CD8-positive, alpha-beta memory T cell (primary cell): ENCODE measurements at regions not wholly inside any gene's neighbourhood (a gene's known extent, or its start where the extent isn't known, plus 50 kb on each side); places are given as distances from the start of the nearest gene placed in this dataset.

ENCODE experiments used
- CTCF ChIA-PET: fragments of 350-600 bp; sonication (Branson Sonifier 250); formaldehyde crosslinking; loops from one replicate; lab custom pipeline; 2021; ENCODE audit warnings: antibody characterized with exemption; lab: Charles Lee
- POLR2A ChIA-PET: fragments of 350-600 bp; sonication (Branson Sonifier 250); formaldehyde crosslinking; loops from one replicate; lab custom pipeline; 2021; ENCODE audit warnings: antibody characterized with exemption; lab: Charles Lee
- DNase-seq, 5 donors: peaks; one replicate each; pipeline versions ENCODE4 v3.0.0 to v3.0.0-alpha.2; 2020 to 2022; ENCODE audit warnings: mixed read lengths in 1 of 5
- H3K27ac ChIP-seq: one replicate; pipeline ENCODE4 v1.7.0; 2013; ENCODE audit warnings: low read depth, mild to moderate bottlenecking, low read length, moderate library complexity
- H3K27me3 ChIP-seq: 2 replicates; pipeline ENCODE4 v1.7.0; 2013; ENCODE audit warnings: low read length, mild to moderate bottlenecking; ENCODE audit not compliant: insufficient read depth, poor library complexity, severe bottlenecking
- H3K36me3 ChIP-seq: 2 replicates; pipeline ENCODE4 v1.7.0; 2013; ENCODE audit warnings: mild to moderate bottlenecking, low read length, moderate library complexity; ENCODE audit not compliant: insufficient read depth
- H3K4me1 ChIP-seq: 2 replicates; pipeline ENCODE4 v1.7.0; 2013; ENCODE audit warnings: mild to moderate bottlenecking, low read length, moderate library complexity; ENCODE audit not compliant: insufficient read depth
- H3K4me3 ChIP-seq: 2 replicates; pipeline ENCODE4 v1.7.0; 2013; ENCODE audit warnings: mild to moderate bottlenecking, low read length
- H3K9me3 ChIP-seq: 2 replicates; pipeline ENCODE4 v1.7.0; 2013; ENCODE audit warnings: mild to moderate bottlenecking, low read length
- H3K27ac Mint-ChIP-seq, 8 donors: one replicate each; pipeline ENCODE4 v1.8.0; 2020 to 2021; ENCODE audit warnings: mixed read lengths in 8 of 8, mild to moderate bottlenecking in 6 of 8, inconsistent platforms in 3 of 8, moderate library complexity in 3 of 8
- H3K27me3 Mint-ChIP-seq, 2 donors: one replicate each; pipeline ENCODE4 v1.8.0; 2020 to 2021; ENCODE audit warnings: mixed read lengths in 2 of 2, mild to moderate bottlenecking in 1 of 2, moderate library complexity in 1 of 2
- H3K36me3 Mint-ChIP-seq, 3 donors: one replicate each; pipeline ENCODE4 v1.8.0; 2020 to 2021; ENCODE audit warnings: mixed read lengths in 3 of 3, inconsistent platforms in 1 of 3, mild to moderate bottlenecking in 1 of 3
- H3K4me1 Mint-ChIP-seq, 3 donors: one replicate each; pipeline ENCODE4 v1.8.0; 2020 to 2021; ENCODE audit warnings: mixed read lengths in 3 of 3, inconsistent platforms in 1 of 3, mild to moderate bottlenecking in 1 of 3
- H3K4me3 Mint-ChIP-seq, 7 donors: one replicate each; pipeline ENCODE4 v1.8.0; 2020 to 2021; ENCODE audit warnings: mixed read lengths in 7 of 7, mild to moderate bottlenecking in 6 of 7, moderate library complexity in 4 of 7, inconsistent platforms in 2 of 7
- H3K9me3 Mint-ChIP-seq, 5 donors: one replicate each; pipeline ENCODE4 v1.8.0; 2020 to 2022; ENCODE audit warnings: mixed read lengths in 5 of 5, mild to moderate bottlenecking in 3 of 5, moderate library complexity in 2 of 5, inconsistent platforms in 1 of 5

DNA sequence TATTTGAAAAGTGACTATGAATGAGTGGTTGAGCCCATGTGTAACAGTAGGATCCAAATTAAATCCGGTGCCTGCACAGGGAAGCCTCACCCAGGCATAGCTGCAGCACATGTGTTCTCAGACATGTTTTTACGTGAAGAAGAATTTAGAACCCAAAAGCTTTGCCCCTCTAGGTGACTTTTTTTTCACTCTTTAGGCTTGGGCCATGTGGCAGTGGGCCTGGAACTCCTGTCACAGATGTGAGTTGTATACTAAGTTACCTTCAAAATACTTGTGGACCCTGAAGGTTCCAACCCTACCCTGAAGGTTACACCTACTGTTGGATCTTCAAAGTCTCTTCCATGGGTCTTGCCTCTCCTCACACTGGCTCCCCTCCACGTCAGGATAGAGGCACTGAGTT is 146.6 kb downstream of the GAS1 start:
- no peaks in the 10 kb centered on the region for H3K4me1 Mint-ChIP-seq
- CTCF ChIA-PET = no interaction called here
- Histone ChIP-seq H3K4me1 (no peaks in the 10 kb centered on the region), H3K27me3 (no peaks in the 10 kb centered on the region), H3K4me3 (no peak overlapping the region), H3K9me3 (no peaks in the 10 kb centered on the region), H3K27ac (no peak overlapping the region), H3K36me3 (no peaks in the 10 kb centered on the region)
- peaks cover 0 to 2% (median 0%) of the 10 kb centered on the region in 5 donors for H3K9me3 Mint-ChIP-seq
- H3K27me3 Mint-ChIP-seq = peaks cover 3% of the 10 kb centered on the region in 2 donors
- H3K36me3 Mint-ChIP-seq = no peaks in the 10 kb centered on the region
- no peak for DNase-seq
- POLR2A ChIA-PET = no interaction called here
- H3K4me3 Mint-ChIP-seq = no peak overlapping the region
- no peak overlapping the region for H3K27ac Mint-ChIP-seq

DNA sequence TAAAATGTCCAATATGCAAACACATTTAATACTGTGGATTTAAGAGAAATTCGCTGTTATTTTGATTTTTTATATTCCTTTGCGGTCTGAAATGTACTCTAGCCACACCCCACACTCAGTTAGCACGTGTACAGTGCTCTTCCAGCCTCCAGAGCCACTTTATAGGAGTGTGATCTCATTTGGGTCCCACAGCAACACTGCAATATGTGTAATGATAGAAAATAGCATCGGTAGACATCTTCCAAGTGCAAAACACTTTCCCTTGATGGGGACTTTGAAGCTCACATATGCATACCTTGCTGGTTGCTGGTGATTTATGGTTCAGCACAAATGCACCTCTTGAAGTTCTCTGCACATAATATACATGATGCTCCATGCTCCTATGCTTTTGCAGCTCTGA is 148.3 kb downstream of the GAS1 start:
- Histone ChIP-seq H3K27me3 (no peaks in the 10 kb centered on the region), H3K27ac (no peak overlapping the region), H3K9me3 (no peaks in the 10 kb centered on the region), H3K4me1 (no peaks in the 10 kb centered on the region), H3K36me3 (no peaks in the 10 kb centered on the region), H3K4me3 (no peak overlapping the region)
- Mint-ChIP-seq H3K27ac (peak overlapping the region in 1 of 8 donors; percentile 1), H3K36me3 (no peaks in the 10 kb centered on the region), H3K4me3 (no peak overlapping the region), H3K9me3 (no peaks in the 10 kb centered on the region), H3K4me1 (no peaks in the 10 kb centered on the region), H3K27me3 (peaks cover 5 to 7% of the 10 kb centered on the region in 2 donors)
- no peak for DNase-seq
- POLR2A ChIA-PET = no interaction called here
- CTCF ChIA-PET = no interaction called here

- POLR2A ChIA-PET = no interaction called here
- no peak overlapping the region for H3K4me3 Mint-ChIP-seq
- H3K4me1 ChIP-seq = no peaks in the 10 kb centered on the region
- CTCF ChIA-PET = no interaction called here
- no peak overlapping the region for H3K27ac Mint-ChIP-seq
- no peaks in the 10 kb centered on the region for H3K9me3 ChIP-seq
- H3K4me1 Mint-ChIP-seq = no peaks in the 10 kb centered on the region
- H3K4me3 ChIP-seq = no peak overlapping the region
- no peaks in the 10 kb centered on the region for H3K27me3 ChIP-seq
- no peaks in the 10 kb centered on the region for H3K36me3 Mint-ChIP-seq
- H3K9me3 Mint-ChIP-seq = no peaks in the 10 kb centered on the region
- no peaks in the 10 kb centered on the region for H3K36me3 ChIP-seq
- DNase-seq = no peak
- peaks cover 8 to 14% of the 10 kb centered on the region in 2 donors for H3K27me3 Mint-ChIP-seq
- no peak overlapping the region for H3K27ac ChIP-seq
Observed at GRCh38 chr9:86796666-86797065, 150.6 kb downstream of the GAS1 start.

GRCh38 chr9:86795823-86796553 is 151.3 kb downstream of the GAS1 start:
- Mint-ChIP-seq H3K27me3 (peaks cover 11 to 21% of the 10 kb centered on the region in 2 donors), H3K4me1 (no peaks in the 10 kb centered on the region), H3K36me3 (no peaks in the 10 kb centered on the region), H3K4me3 (no peak overlapping the region), H3K9me3 (no peaks in the 10 kb centered on the region), H3K27ac (no peak overlapping the region)
- Histone ChIP-seq H3K36me3 (no peaks in the 10 kb centered on the region), H3K4me1 (no peaks in the 10 kb centered on the region), H3K27me3 (no peaks in the 10 kb centered on the region), H3K4me3 (no peak overlapping the region), H3K27ac (no peak overlapping the region), H3K9me3 (no peaks in the 10 kb centered on the region)
- DNase-seq = no peak
- CTCF ChIA-PET = no interaction called here
- POLR2A ChIA-PET = no interaction called here

DNA sequence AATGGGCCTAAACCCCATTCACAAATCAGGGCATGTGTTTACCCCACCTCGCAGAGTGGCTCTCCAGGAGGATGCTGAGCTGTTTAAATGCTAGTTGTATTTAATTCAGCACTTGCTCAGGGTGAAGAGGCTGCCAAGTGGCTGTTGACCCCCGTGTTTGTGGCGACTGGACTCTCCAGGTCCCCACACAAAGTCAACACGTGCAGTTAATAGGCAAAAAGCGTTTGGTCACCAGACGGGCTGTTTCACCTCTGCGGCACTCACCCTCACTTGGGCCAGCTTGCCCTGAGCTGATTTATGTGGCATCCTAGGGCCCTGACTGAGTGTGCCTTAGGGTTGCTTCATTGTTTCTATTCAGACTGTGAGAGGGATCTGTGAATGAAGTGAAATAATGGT is 152.3 kb downstream of the GAS1 start:
- Histone ChIP-seq H3K27me3 (no peaks in the 10 kb centered on the region), H3K4me3 (no peak overlapping the region), H3K4me1 (no peaks in the 10 kb centered on the region), H3K9me3 (no peaks in the 10 kb centered on the region), H3K36me3 (no peaks in the 10 kb centered on the region), H3K27ac (no peak overlapping the region)
- ChIA-PET POLR2A (no interaction called here), CTCF (no interaction called here)
- Mint-ChIP-seq H3K27me3 (peaks cover 11 to 22% of the 10 kb centered on the region in 2 donors), H3K27ac (no peak overlapping the region), H3K4me1 (no peaks in the 10 kb centered on the region), H3K36me3 (no peaks in the 10 kb centered on the region), H3K9me3 (no peaks in the 10 kb centered on the region), H3K4me3 (no peak overlapping the region)
- DNase-seq = no peak

GRCh38 chr9:86794391-86795046 is 152.8 kb downstream of the GAS1 start:
- no peaks in the 10 kb centered on the region for H3K27me3 ChIP-seq
- Mint-ChIP-seq H3K36me3 (no peaks in the 10 kb centered on the region), H3K9me3 (no peaks in the 10 kb centered on the region), H3K27me3 (peaks cover 11 to 22% of the 10 kb centered on the region in 2 donors), H3K4me1 (no peaks in the 10 kb centered on the region), H3K4me3 (no peak overlapping the region), H3K27ac (no peak overlapping the region)
- ChIA-PET CTCF (no interaction called here), POLR2A (no interaction called here)
- no peaks in the 10 kb centered on the region for H3K36me3 ChIP-seq
- DNase-seq = no peak
- no peak overlapping the region for H3K4me3 ChIP-seq
- no peak overlapping the region for H3K27ac ChIP-seq
- H3K9me3 ChIP-seq = no peaks in the 10 kb centered on the region
- H3K4me1 ChIP-seq = no peaks in the 10 kb centered on the region

- Histone ChIP-seq H3K36me3 (no peaks in the 10 kb centered on the region), H3K27me3 (no peaks in the 10 kb centered on the region), H3K4me1 (no peaks in the 10 kb centered on the region), H3K9me3 (no peaks in the 10 kb centered on the region), H3K4me3 (no peak overlapping the region), H3K27ac (no peak overlapping the region)
- POLR2A ChIA-PET = no interaction called here
- no peaks in the 10 kb centered on the region for H3K9me3 Mint-ChIP-seq
- H3K27me3 Mint-ChIP-seq = peaks cover 11 to 19% of the 10 kb centered on the region in 2 donors
- H3K27ac Mint-ChIP-seq = no peak overlapping the region
- DNase-seq = no peak
- H3K4me1 Mint-ChIP-seq = no peaks in the 10 kb centered on the region
- no peaks in the 10 kb centered on the region for H3K36me3 Mint-ChIP-seq
- CTCF ChIA-PET = no interaction called here
- no peak overlapping the region for H3K4me3 Mint-ChIP-seq
Observed at GRCh38 chr9:86792136-86792535, 155.2 kb downstream of the GAS1 start.

DNA sequence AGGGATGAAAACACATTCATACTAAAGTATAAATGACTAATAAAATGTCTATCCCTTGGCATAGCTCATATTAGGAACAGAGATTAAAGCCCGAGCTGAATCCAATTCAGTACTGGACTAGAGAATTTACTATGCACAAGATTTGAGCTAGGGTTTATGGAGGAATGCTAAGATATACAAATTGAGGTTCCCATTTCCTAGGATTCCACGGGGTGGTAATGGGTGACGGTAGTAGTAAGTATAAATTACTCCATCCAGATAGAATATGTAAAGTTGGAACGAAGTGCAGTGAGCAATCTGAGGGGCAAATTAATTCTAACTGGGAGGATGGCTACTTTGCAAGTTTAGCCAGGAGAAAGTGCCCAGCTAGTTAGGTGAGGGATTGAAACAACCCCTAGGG is 156.5 kb downstream of the GAS1 start:
- Mint-ChIP-seq H3K27ac (no peak overlapping the region), H3K4me1 (no peaks in the 10 kb centered on the region), H3K27me3 (peaks cover 10 to 19% of the 10 kb centered on the region in 2 donors), H3K36me3 (no peaks in the 10 kb centered on the region), H3K4me3 (no peak overlapping the region), H3K9me3 (no peaks in the 10 kb centered on the region)
- no peak overlapping the region for H3K4me3 ChIP-seq
- no peaks in the 10 kb centered on the region for H3K9me3 ChIP-seq
- H3K27me3 ChIP-seq = no peaks in the 10 kb centered on the region
- ChIA-PET POLR2A (no interaction called here), CTCF (no interaction called here)
- no peak overlapping the region for H3K27ac ChIP-seq
- DNase-seq = no peak
- no peaks in the 10 kb centered on the region for H3K36me3 ChIP-seq
- H3K4me1 ChIP-seq = no peaks in the 10 kb centered on the region
